ENCODE measurements at regions not wholly inside any gene's neighbourhood (a gene's known extent, or its start where the extent isn't known, plus 50 kb on each side); places are given as distances from the start of the nearest gene placed in this dataset.

GRCh38 chr6:3946778-3947177 lies 97.6 kb downstream of the FAM50B start:
- H3K4me3 ChIP-seq (ENCODE audit: low read length): no peak overlapping the region
- H3K79me2 ChIP-seq (ENCODE audit: low read length): no peaks in the 10 kb centered on the region
- no peak overlapping the region for H2AFZ ChIP-seq (ENCODE audit: low read depth, low read length)
- H4K20me1 ChIP-seq (ENCODE audit: insufficient read depth, low read length): no peaks in the 10 kb centered on the region
- no peaks in the 10 kb centered on the region for H3K36me3 ChIP-seq (replicated peaks; ENCODE audit: low read depth, low read length)
- H3K4me1 ChIP-seq (ENCODE audit: low read length): no peaks in the 10 kb centered on the region
- H3K27me3 ChIP-seq (ENCODE audit: low read depth, low read length): peaks cover 14% of the 10 kb centered on the region
- no peaks in the 10 kb centered on the region for H3K9me3 ChIP-seq (ENCODE audit: insufficient read depth, low read length)
- H3K9ac ChIP-seq (ENCODE audit: low read length): no peak overlapping the region
- no peak for TF ChIP-seq EZH2phosphoT487 (IDR thresholded peaks at IDR 0.05; ENCODE audit: low read depth)
- no peak for TF ChIP-seq CTCF (IDR thresholded peaks at IDR 0.05; ENCODE audit: low read depth, low read length)
- H3K4me2 ChIP-seq (ENCODE audit: low read length): no peak overlapping the region
- H3K27ac ChIP-seq (ENCODE audit: low read length): no peak overlapping the region

- Histone ChIP-seq H3K9me3 (ENCODE audit: insufficient read depth, low read length) (no peaks in the 10 kb centered on the region), H3K27ac (ENCODE audit: low read length) (no peak overlapping the region), H3K9ac (ENCODE audit: low read length) (no peak overlapping the region), H3K4me3 (ENCODE audit: low read length) (no peak overlapping the region), H3K79me2 (ENCODE audit: low read length) (no peaks in the 10 kb centered on the region), H3K36me3 (replicated peaks; ENCODE audit: low read depth, low read length) (no peaks in the 10 kb centered on the region), H3K4me1 (ENCODE audit: low read length) (no peaks in the 10 kb centered on the region), H3K4me2 (ENCODE audit: low read length) (no peak overlapping the region), H4K20me1 (ENCODE audit: insufficient read depth, low read length) (no peaks in the 10 kb centered on the region), H3K27me3 (ENCODE audit: low read depth, low read length) (peaks cover 14% of the 10 kb centered on the region), H2AFZ (ENCODE audit: low read depth, low read length) (no peak overlapping the region)
- TF ChIP-seq EZH2phosphoT487 (IDR thresholded peaks at IDR 0.05; ENCODE audit: low read depth): no peak
- TF ChIP-seq CTCF (IDR thresholded peaks at IDR 0.05; ENCODE audit: low read depth, low read length): no peak
These were observed 99.7 kb downstream of the FAM50B start for GRCh38 chr6:3948866-3949265.

- H3K27me3 ChIP-seq (ENCODE audit: low read depth, low read length): peaks cover 13% of the 10 kb centered on the region
- no peak overlapping the region for H3K9ac ChIP-seq (ENCODE audit: low read length)
- H3K9me3 ChIP-seq (ENCODE audit: insufficient read depth, low read length): no peaks in the 10 kb centered on the region
- H2AFZ ChIP-seq (ENCODE audit: low read depth, low read length): no peak overlapping the region
- no peak overlapping the region for H3K4me3 ChIP-seq (ENCODE audit: low read length)
- no peak overlapping the region for H3K27ac ChIP-seq (ENCODE audit: low read length)
- no peaks in the 10 kb centered on the region for H3K4me1 ChIP-seq (ENCODE audit: low read length)
- TF ChIP-seq EZH2phosphoT487 (IDR thresholded peaks at IDR 0.05; ENCODE audit: low read depth) (no peak), CTCF (IDR thresholded peaks at IDR 0.05; ENCODE audit: low read depth, low read length) (no peak)
- no peaks in the 10 kb centered on the region for H4K20me1 ChIP-seq (ENCODE audit: insufficient read depth, low read length)
- no peak overlapping the region for H3K4me2 ChIP-seq (ENCODE audit: low read length)
- no peaks in the 10 kb centered on the region for H3K79me2 ChIP-seq (ENCODE audit: low read length)
- H3K36me3 ChIP-seq (replicated peaks; ENCODE audit: low read depth, low read length): no peaks in the 10 kb centered on the region
These were observed 100.3 kb downstream of the FAM50B start for GRCh38 chr6:3949521-3949920.

GRCh38 chr6:3956054-3956453 lies 106.9 kb downstream of the FAM50B start:
- H3K4me2 ChIP-seq (ENCODE audit: low read length): no peak overlapping the region
- H3K9me3 ChIP-seq (ENCODE audit: insufficient read depth, low read length): no peaks in the 10 kb centered on the region
- H3K4me3 ChIP-seq (ENCODE audit: low read length): no peak overlapping the region
- no peak overlapping the region for H3K27ac ChIP-seq (ENCODE audit: low read length)
- no peak overlapping the region for H3K9ac ChIP-seq (ENCODE audit: low read length)
- H3K79me2 ChIP-seq (ENCODE audit: low read length): no peaks in the 10 kb centered on the region
- no peaks in the 10 kb centered on the region for H3K36me3 ChIP-seq (replicated peaks; ENCODE audit: low read depth, low read length)
- no peak overlapping the region for H2AFZ ChIP-seq (ENCODE audit: low read depth, low read length)
- H3K4me1 ChIP-seq (ENCODE audit: low read length): no peaks in the 10 kb centered on the region
- no peaks in the 10 kb centered on the region; the same call in 1 of the 2 replicates for H3K27me3 ChIP-seq (ENCODE audit: low read depth, low read length)
- TF ChIP-seq EZH2phosphoT487 (IDR thresholded peaks at IDR 0.05; ENCODE audit: low read depth) (no peak), CTCF (IDR thresholded peaks at IDR 0.05; ENCODE audit: low read depth, low read length) (no peak)
- no peaks in the 10 kb centered on the region for H4K20me1 ChIP-seq (ENCODE audit: insufficient read depth, low read length)

Data from OCI-LY3 (cell line).